ENCODE measurements at regions not wholly inside any gene's neighbourhood (a gene's known extent, or its start where the extent isn't known, plus 50 kb on each side); places are given as distances from the start of the nearest gene placed in this dataset.

DNA sequence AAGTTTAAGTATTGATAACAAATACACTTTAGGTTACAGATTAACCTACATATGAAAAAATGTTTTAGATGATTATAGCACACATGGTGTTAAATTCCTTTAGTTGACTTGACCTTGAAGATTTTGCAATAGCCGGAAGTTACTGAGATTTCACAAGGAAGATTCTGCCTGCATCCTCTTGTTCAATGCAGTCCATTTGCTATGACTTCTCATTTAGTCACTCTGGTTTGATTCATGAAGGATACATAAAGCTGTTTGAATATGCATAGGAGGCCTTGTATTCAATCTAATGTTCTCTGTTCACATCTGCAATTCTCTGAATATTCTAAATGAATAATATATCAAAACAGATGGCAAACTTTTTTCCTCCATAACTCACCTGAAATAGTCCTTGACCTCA, 870.2 kb upstream of the GOT2 start:
- Histone ChIP-seq H3K9ac (ENCODE audit: low read length) (no peak overlapping the region), H3K27me3 (ENCODE audit: control insufficient read depth, insufficient read depth, low read length) (no peaks in the 10 kb centered on the region)

GRCh38 chr16:59601452-59601851, 867.3 kb upstream of the GOT2 start:
- Histone ChIP-seq H3K27ac (ENCODE audit: low read depth, low read length) (no peak overlapping the region), H3K36me3 (ENCODE audit: control insufficient read depth, insufficient read depth, low read length) (no peaks in the 10 kb centered on the region), H3K4me1 (ENCODE audit: control insufficient read depth, insufficient read depth, low read length) (no peaks in the 10 kb centered on the region)

More for the DNA sequence above, 870.2 kb upstream of the GOT2 start:
- H3K4me1 ChIP-seq (ENCODE audit: control insufficient read depth, insufficient read depth, low read length), result no peaks in the 10 kb centered on the region
- H3K36me3 ChIP-seq (ENCODE audit: control insufficient read depth, insufficient read depth, low read length), result no peaks in the 10 kb centered on the region
- H3K4me3 ChIP-seq (ENCODE audit: low read length), result no peak overlapping the region
- no peak overlapping the region for H3K27ac ChIP-seq (ENCODE audit: low read depth, low read length)

DNA sequence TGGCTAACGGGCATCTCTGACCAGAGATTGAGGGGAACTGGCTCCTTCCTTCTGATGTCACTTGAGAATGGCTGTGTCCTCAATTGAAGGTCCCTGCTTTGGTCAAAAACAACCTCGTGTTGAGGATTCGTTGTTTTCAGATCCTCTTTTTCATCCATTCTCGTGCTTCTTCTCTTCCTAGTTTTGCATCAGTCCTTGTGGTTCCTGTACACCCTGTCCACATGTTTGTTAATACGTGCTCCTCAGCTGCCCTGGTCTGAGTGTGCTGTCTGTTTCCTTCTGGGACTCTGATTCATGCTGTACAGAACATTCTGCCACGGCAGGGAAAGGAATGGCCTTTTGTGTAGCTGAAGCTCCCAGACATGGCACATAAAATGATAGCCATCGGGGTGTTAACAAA, 863.2 kb upstream of the GOT2 start:
- Histone ChIP-seq H3K27ac (ENCODE audit: low read depth, low read length) (no peak overlapping the region), H3K9ac (ENCODE audit: low read length) (no peak overlapping the region), H3K27me3 (ENCODE audit: control insufficient read depth, insufficient read depth, low read length) (no peaks in the 10 kb centered on the region), H3K4me1 (ENCODE audit: control insufficient read depth, insufficient read depth, low read length) (no peaks in the 10 kb centered on the region), H3K36me3 (ENCODE audit: control insufficient read depth, insufficient read depth, low read length) (no peaks in the 10 kb centered on the region), H3K4me3 (ENCODE audit: low read length) (no peak overlapping the region)

More at GRCh38 chr16:59601452-59601851, 867.3 kb upstream of the GOT2 start:
- H3K27me3 ChIP-seq (ENCODE audit: control insufficient read depth, insufficient read depth, low read length), result no peaks in the 10 kb centered on the region
- H3K9ac ChIP-seq (ENCODE audit: low read length), result no peak overlapping the region
- H3K4me3 ChIP-seq (ENCODE audit: low read length), result no peak overlapping the region

DNA sequence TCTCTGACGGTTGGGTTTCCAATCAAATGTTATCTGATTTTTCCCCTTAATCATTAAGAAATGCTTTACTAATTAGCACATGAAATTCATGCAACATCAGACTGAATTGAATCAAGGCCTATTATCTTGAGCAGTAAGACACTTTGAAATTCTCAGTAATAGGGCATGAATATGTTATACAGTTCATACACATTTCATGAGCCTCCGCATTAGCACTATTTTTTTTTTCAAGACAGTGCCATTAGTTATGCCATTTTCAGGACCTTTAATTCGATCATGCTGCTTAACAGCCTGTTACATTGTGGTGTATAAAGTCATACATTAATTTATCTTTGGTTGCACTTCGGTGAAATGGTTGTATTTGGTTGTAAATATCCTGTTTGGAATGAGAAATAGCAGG, 862.6 kb upstream of the GOT2 start:
- Histone ChIP-seq H3K27me3 (ENCODE audit: control insufficient read depth, insufficient read depth, low read length) (no peaks in the 10 kb centered on the region), H3K4me3 (ENCODE audit: low read length) (no peak overlapping the region), H3K27ac (ENCODE audit: low read depth, low read length) (no peak overlapping the region), H3K36me3 (ENCODE audit: control insufficient read depth, insufficient read depth, low read length) (no peaks in the 10 kb centered on the region), H3K4me1 (ENCODE audit: control insufficient read depth, insufficient read depth, low read length) (no peaks in the 10 kb centered on the region), H3K9ac (ENCODE audit: low read length) (no peak overlapping the region)

- Histone ChIP-seq H3K9ac (ENCODE audit: low read length) (no peak overlapping the region), H3K27me3 (ENCODE audit: control insufficient read depth, insufficient read depth, low read length) (no peaks in the 10 kb centered on the region), H3K27ac (ENCODE audit: low read depth, low read length) (no peak overlapping the region), H3K36me3 (ENCODE audit: control insufficient read depth, insufficient read depth, low read length) (no peaks in the 10 kb centered on the region), H3K4me1 (ENCODE audit: control insufficient read depth, insufficient read depth, low read length) (no peaks in the 10 kb centered on the region), H3K4me3 (ENCODE audit: low read length) (no peak overlapping the region)
Measured at GRCh38 chr16:59593194-59593661, 859.1 kb upstream of the GOT2 start.

GRCh38 chr16:59591480-59591879, 857.4 kb upstream of the GOT2 start:
- no peaks in the 10 kb centered on the region for H3K27me3 ChIP-seq (ENCODE audit: control insufficient read depth, insufficient read depth, low read length)
- H3K27ac ChIP-seq (ENCODE audit: low read depth, low read length), result no peak overlapping the region
- H3K9ac ChIP-seq (ENCODE audit: low read length), result no peak overlapping the region
- H3K4me1 ChIP-seq (ENCODE audit: control insufficient read depth, insufficient read depth, low read length), result no peaks in the 10 kb centered on the region
- no peaks in the 10 kb centered on the region for H3K36me3 ChIP-seq (ENCODE audit: control insufficient read depth, insufficient read depth, low read length)
- H3K4me3 ChIP-seq (ENCODE audit: low read length), result no peak overlapping the region

- Histone ChIP-seq H3K4me3 (ENCODE audit: low read length) (no peak overlapping the region), H3K27ac (ENCODE audit: low read depth, low read length) (no peak overlapping the region), H3K36me3 (ENCODE audit: control insufficient read depth, insufficient read depth, low read length) (no peaks in the 10 kb centered on the region), H3K9ac (ENCODE audit: low read length) (no peak overlapping the region), H3K27me3 (ENCODE audit: control insufficient read depth, insufficient read depth, low read length) (no peaks in the 10 kb centered on the region), H3K4me1 (ENCODE audit: control insufficient read depth, insufficient read depth, low read length) (no peaks in the 10 kb centered on the region)
Measured at GRCh38 chr16:59590845-59591244, 856.7 kb upstream of the GOT2 start.

DNA sequence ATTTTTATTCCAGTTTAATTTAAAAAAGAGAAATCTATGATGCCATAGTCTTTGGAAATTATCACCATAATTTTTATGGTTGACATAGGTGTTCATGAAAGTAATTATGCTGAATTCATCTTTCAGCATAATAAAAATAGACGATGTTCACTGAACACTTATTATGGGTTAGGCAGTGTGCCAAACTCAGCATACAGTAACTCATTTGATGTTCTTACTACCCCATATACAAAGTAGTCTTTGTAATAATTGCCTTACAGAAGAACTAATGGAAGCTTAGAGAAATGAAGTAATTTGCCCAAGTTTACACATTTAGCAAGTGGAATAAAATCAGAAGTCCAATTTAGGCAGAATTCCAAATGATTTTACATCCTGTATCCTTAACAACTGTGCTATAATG, 852.2 kb upstream of the GOT2 start:
- no peak overlapping the region for H3K27ac ChIP-seq (ENCODE audit: low read depth, low read length)
- no peaks in the 10 kb centered on the region for H3K4me1 ChIP-seq (ENCODE audit: control insufficient read depth, insufficient read depth, low read length)
- no peak overlapping the region for H3K4me3 ChIP-seq (ENCODE audit: low read length)
- no peaks in the 10 kb centered on the region for H3K27me3 ChIP-seq (ENCODE audit: control insufficient read depth, insufficient read depth, low read length)
- no peaks in the 10 kb centered on the region for H3K36me3 ChIP-seq (ENCODE audit: control insufficient read depth, insufficient read depth, low read length)
- no peak overlapping the region for H3K9ac ChIP-seq (ENCODE audit: low read length)

DNA sequence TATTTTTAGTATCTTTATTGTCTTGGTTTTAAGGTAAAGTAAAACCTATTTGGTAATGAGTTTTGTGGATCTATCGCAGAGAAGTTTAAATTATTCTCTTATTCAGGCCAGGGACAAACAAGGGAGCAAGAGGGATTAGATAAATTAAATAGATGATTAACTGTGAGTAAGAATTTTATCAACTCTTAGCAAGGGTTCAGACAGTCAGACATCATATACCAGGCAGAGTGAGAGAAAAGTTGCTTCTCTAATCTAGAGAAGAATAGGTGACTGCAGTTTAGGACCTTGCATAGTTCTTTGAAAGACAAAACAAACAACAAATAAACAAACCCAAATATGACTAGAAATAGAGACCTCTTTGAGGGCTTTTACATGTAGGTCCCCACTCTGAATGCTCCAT, 840.2 kb upstream of the GOT2 start:
- Histone ChIP-seq H3K4me1 (ENCODE audit: control insufficient read depth, insufficient read depth, low read length) (no peaks in the 10 kb centered on the region), H3K9ac (ENCODE audit: low read length) (no peak overlapping the region), H3K27ac (ENCODE audit: low read depth, low read length) (no peak overlapping the region), H3K27me3 (ENCODE audit: control insufficient read depth, insufficient read depth, low read length) (no peaks in the 10 kb centered on the region), H3K36me3 (ENCODE audit: control insufficient read depth, insufficient read depth, low read length) (no peaks in the 10 kb centered on the region), H3K4me3 (ENCODE audit: low read length) (no peak overlapping the region)

- Histone ChIP-seq H3K27me3 (ENCODE audit: control insufficient read depth, insufficient read depth, low read length) (no peaks in the 10 kb centered on the region), H3K36me3 (ENCODE audit: control insufficient read depth, insufficient read depth, low read length) (no peaks in the 10 kb centered on the region), H3K4me3 (ENCODE audit: low read length) (no peak overlapping the region), H3K9ac (ENCODE audit: low read length) (no peak overlapping the region), H3K27ac (ENCODE audit: low read depth, low read length) (no peak overlapping the region), H3K4me1 (ENCODE audit: control insufficient read depth, insufficient read depth, low read length) (no peaks in the 10 kb centered on the region)
Measured at GRCh38 chr16:59573528-59574271, 839.6 kb upstream of the GOT2 start.

- no peak overlapping the region for H3K9ac ChIP-seq (ENCODE audit: low read length)
- H3K27ac ChIP-seq (ENCODE audit: low read depth, low read length), result no peak overlapping the region
- H3K27me3 ChIP-seq (ENCODE audit: control insufficient read depth, insufficient read depth, low read length), result no peaks in the 10 kb centered on the region
- H3K36me3 ChIP-seq (ENCODE audit: control insufficient read depth, insufficient read depth, low read length), result no peaks in the 10 kb centered on the region
- no peak overlapping the region for H3K4me3 ChIP-seq (ENCODE audit: low read length)
- no peaks in the 10 kb centered on the region for H3K4me1 ChIP-seq (ENCODE audit: control insufficient read depth, insufficient read depth, low read length)
Measured at GRCh38 chr16:59567496-59567895, 833.4 kb upstream of the GOT2 start.

GRCh38 chr16:59566446-59566845, 832.3 kb upstream of the GOT2 start:
- Histone ChIP-seq H3K27me3 (ENCODE audit: control insufficient read depth, insufficient read depth, low read length) (no peaks in the 10 kb centered on the region), H3K36me3 (ENCODE audit: control insufficient read depth, insufficient read depth, low read length) (no peaks in the 10 kb centered on the region), H3K9ac (ENCODE audit: low read length) (no peak overlapping the region), H3K4me1 (ENCODE audit: control insufficient read depth, insufficient read depth, low read length) (no peaks in the 10 kb centered on the region), H3K27ac (ENCODE audit: low read depth, low read length) (no peak overlapping the region), H3K4me3 (ENCODE audit: low read length) (no peak overlapping the region)

DNA sequence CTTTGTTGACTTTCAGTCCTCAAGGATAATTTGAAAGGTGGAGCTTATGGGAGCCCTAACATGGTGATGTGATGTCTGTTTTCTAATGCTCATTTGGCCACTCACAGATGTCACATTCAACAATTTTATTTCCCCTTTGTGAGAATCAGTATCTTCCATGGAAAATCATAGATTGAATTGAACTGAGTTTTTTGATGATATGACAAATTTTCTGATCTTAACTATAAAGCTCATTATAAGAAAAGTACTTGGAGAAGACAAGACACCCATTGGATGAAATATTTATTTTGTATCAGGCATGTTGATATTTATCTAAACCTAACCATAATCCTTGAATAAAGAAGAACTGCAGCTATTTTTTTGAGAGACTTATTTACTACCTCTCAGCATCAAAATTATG, 824.6 kb upstream of the GOT2 start:
- H3K27ac ChIP-seq (ENCODE audit: low read depth, low read length), result no peak overlapping the region
- H3K4me1 ChIP-seq (ENCODE audit: control insufficient read depth, insufficient read depth, low read length), result no peaks in the 10 kb centered on the region
- no peak overlapping the region for H3K9ac ChIP-seq (ENCODE audit: low read length)
- H3K27me3 ChIP-seq (ENCODE audit: control insufficient read depth, insufficient read depth, low read length), result no peaks in the 10 kb centered on the region
- no peaks in the 10 kb centered on the region for H3K36me3 ChIP-seq (ENCODE audit: control insufficient read depth, insufficient read depth, low read length)
- no peak overlapping the region for H3K4me3 ChIP-seq (ENCODE audit: low read length)

Measured in rectal smooth muscle tissue (tissue), 1 donor.